PC-9 (cell line): ENCODE measurements at regions not wholly inside any gene's neighbourhood (a gene's known extent, or its start where the extent isn't known, plus 50 kb on each side); places are given as distances from the start of the nearest gene placed in this dataset.

Experiments
- BruUV-seq: library from RNA; stranded (reverse); fragments of 400-500 nt; replicated peaks from 2 replicates; lab custom pipeline; 2021; lab: Mats Ljungman, UMichigan
- CTCF ChIA-PET: fragments of 300-600 bp; sonication (Branson Sonifier 250); formaldehyde crosslinking; loops from one replicate; lab custom pipeline; 2022; ENCODE audit warnings: antibody characterized with exemption; lab: Charles Lee
- POLR2A ChIA-PET: fragments of 300-600 bp; sonication (Branson Sonifier 250); formaldehyde crosslinking; loops from one replicate; lab custom pipeline; 2022; ENCODE audit warnings: antibody characterized with exemption; ENCODE audit not compliant: unreplicated experiment; lab: Charles Lee
- DNase-seq, 2 experiments: peaks; one replicate each; pipeline versions ENCODE4 v3.0.0 to v3.0.0-alpha.2; 2015 to 2022; ENCODE audit warnings: mixed read lengths in 1 of 2
- H2AFZ ChIP-seq: fragments of 200-600 bp; sonication (generic); 2 replicates; pipeline ENCODE4 v1.8.1; 2017; ENCODE audit warnings: antibody characterized with exemption
- H3F3A ChIP-seq: fragments of 200-600 bp; sonication (generic); 2 replicates; pipeline ENCODE4 v1.8.1; 2017; ENCODE audit warnings: antibody characterized with exemption, mild to moderate bottlenecking, low read depth; ENCODE audit not compliant: insufficient read depth
- H3K27ac ChIP-seq: fragments of 200-600 bp; sonication (generic); 2 replicates; pipeline ENCODE4 v1.6.1; 2016; ENCODE audit warnings: mixed run types
- H3K27me3 ChIP-seq: fragments of 200-600 bp; sonication (generic); 2 replicates; pipeline ENCODE4 v1.6.1; 2016; ENCODE audit warnings: low read depth, mixed run types; ENCODE audit not compliant: insufficient read depth
- H3K36me3 ChIP-seq: fragments of 200-600 bp; sonication (generic); 2 replicates; pipeline ENCODE4 v1.6.1; 2016; ENCODE audit warnings: low read depth, mixed run types
- H3K4me1 ChIP-seq: fragments of 200-600 bp; sonication (generic); replicated peaks from 2 replicates; pipeline ENCODE4 v1.6.1; 2016; ENCODE audit warnings: mixed run types; ENCODE audit not compliant: insufficient read depth
- H3K4me2 ChIP-seq: fragments of 200-600 bp; sonication (generic); 2 replicates; pipeline ENCODE4 v1.6.1; 2017; ENCODE audit warnings: mixed run types
- H3K4me3 ChIP-seq: fragments of 200-600 bp; sonication (generic); 2 replicates; pipeline ENCODE4 v1.6.1; 2016; ENCODE audit warnings: mixed run types
- H3K79me2 ChIP-seq: fragments of 200-600 bp; sonication (generic); 2 replicates; pipeline ENCODE4 v1.6.1; 2017; ENCODE audit warnings: low read depth, mixed run types
- H3K9me2 ChIP-seq: fragments of 200-600 bp; sonication (generic); 2 replicates; pipeline ENCODE4 v1.8.1; 2017; ENCODE audit warnings: mild to moderate bottlenecking; ENCODE audit not compliant: insufficient read depth
- H3K9me3 ChIP-seq: fragments of 200-600 bp; sonication (generic); 2 replicates; pipeline ENCODE4 v1.8.1; 2016; ENCODE audit warnings: low read depth; ENCODE audit not compliant: insufficient read depth
- H4K20me1 ChIP-seq: fragments of 200-600 bp; sonication (generic); 2 replicates; pipeline ENCODE4 v1.8.1; 2017; ENCODE audit not compliant: insufficient read depth
- CTCF ChIP-seq: fragments of 200-600 bp; sonication (generic); conservative IDR thresholded peaks from 2 replicates; pipeline ENCODE4 v1.6.1; 2017; ENCODE audit warnings: mixed run types, antibody characterized with exemption, mild to moderate bottlenecking, moderate library complexity
- EZH2 ChIP-seq: fragments of 200-600 bp; sonication (generic); IDR thresholded peaks from 2 replicates; pipeline ENCODE4 v1.8.0; 2017; ENCODE audit warnings: antibody characterized with exemption, low read depth
- intact Hi-C: fragments of 100-400 bp; cut with micrococcal nuclease; formaldehyde crosslinking; loops from one replicate; pipeline ENCODE4 v1.10.0; 2022; ENCODE audit not compliant: unreplicated experiment

DNA sequence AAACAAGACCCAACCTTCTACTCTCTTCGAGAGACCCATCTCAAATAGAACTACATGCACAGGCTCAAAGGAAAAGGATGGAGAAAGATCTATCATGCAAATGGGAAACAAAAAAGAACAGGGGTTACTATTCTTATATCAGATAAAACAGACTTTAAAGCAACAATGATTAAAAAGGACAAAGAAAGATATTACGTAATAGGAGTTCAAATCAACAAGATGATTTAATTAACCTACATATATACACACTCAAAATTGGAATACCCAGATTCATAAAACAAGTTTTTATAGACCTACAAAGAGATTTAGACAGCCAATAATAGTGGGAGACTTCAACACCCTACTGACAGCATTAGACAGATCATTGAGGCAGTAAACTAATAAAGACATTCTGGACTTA lies 536.6 kb upstream of the RAG2 start:
- H3K4me1 ChIP-seq: no peaks in the 10 kb centered on the region
- H3K9me2 ChIP-seq: no peaks in the 10 kb centered on the region
- DNase-seq: no peak
- H3F3A ChIP-seq: no peaks in the 10 kb centered on the region
- no peaks in the 10 kb centered on the region for H3K36me3 ChIP-seq
- BruUV-seq: no TSS peak
- no peak overlapping the region for H3K4me3 ChIP-seq
- ChIA-PET CTCF (no interaction called here), POLR2A (no interaction called here)
- H4K20me1 ChIP-seq: no peaks in the 10 kb centered on the region
- intact Hi-C loops: no loop called here
- TF ChIP-seq EZH2: no peak
- TF ChIP-seq CTCF: no peak
- no peak overlapping the region for H3K4me2 ChIP-seq
- H3K9me3 ChIP-seq: no peaks in the 10 kb centered on the region
- H3K27ac ChIP-seq: no peak overlapping the region
- H3K27me3 ChIP-seq: no peaks in the 10 kb centered on the region
- no peaks in the 10 kb centered on the region for H3K79me2 ChIP-seq
- no peak overlapping the region for H2AFZ ChIP-seq

DNA sequence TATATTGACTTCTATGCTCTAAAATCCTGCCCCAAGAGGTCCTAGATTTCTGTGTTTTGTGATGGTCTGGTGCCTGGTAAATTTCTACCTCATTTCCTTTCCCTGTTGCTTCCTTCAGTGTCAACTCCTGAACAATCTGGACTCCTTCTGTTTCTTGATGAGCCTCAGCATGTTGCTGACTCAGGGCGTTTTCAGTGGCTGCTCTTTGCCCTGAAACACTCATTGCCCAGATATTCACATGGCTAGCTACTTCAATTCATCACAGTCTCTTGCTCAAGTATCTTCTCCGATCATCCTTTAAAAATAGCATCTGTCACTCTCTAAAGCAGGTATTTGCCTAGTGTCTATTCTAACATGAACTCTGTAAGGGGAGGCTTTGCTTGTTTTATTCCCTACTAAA lies 526.3 kb upstream of the RAG2 start:
- Histone ChIP-seq H3K27ac (no peak overlapping the region), H3K9me3 (no peaks in the 10 kb centered on the region), H4K20me1 (no peaks in the 10 kb centered on the region), H2AFZ (no peak overlapping the region), H3K79me2 (no peaks in the 10 kb centered on the region), H3K4me3 (no peak overlapping the region), H3K4me1 (no peaks in the 10 kb centered on the region), H3K36me3 (no peaks in the 10 kb centered on the region), H3F3A (no peaks in the 10 kb centered on the region), H3K4me2 (no peak overlapping the region), H3K9me2 (no peaks in the 10 kb centered on the region), H3K27me3 (no peaks in the 10 kb centered on the region)
- POLR2A ChIA-PET: no interaction called here
- intact Hi-C loops: no loop called here
- BruUV-seq: no TSS peak
- CTCF ChIA-PET: no interaction called here
- TF ChIP-seq CTCF (no peak), EZH2 (no peak)
- DNase-seq: no peak

GRCh38 chr11:37115963-37116362 lies 517.9 kb upstream of the RAG2 start:
- CTCF ChIA-PET: no interaction called here
- POLR2A ChIA-PET: no interaction called here
- no peaks in the 10 kb centered on the region for H4K20me1 ChIP-seq
- no peaks in the 10 kb centered on the region for H3K27me3 ChIP-seq
- H3K36me3 ChIP-seq: no peaks in the 10 kb centered on the region
- H3K4me1 ChIP-seq: no peaks in the 10 kb centered on the region
- H3K79me2 ChIP-seq: no peaks in the 10 kb centered on the region
- H3K9me3 ChIP-seq: no peaks in the 10 kb centered on the region
- H3K27ac ChIP-seq: no peak overlapping the region
- H3K4me2 ChIP-seq: no peak overlapping the region
- H2AFZ ChIP-seq: no peak overlapping the region
- H3K4me3 ChIP-seq: no peak overlapping the region
- intact Hi-C loops: no loop called here
- no peaks in the 10 kb centered on the region for H3K9me2 ChIP-seq
- no peaks in the 10 kb centered on the region for H3F3A ChIP-seq
- TF ChIP-seq EZH2: no peak
- TF ChIP-seq CTCF: no peak
- DNase-seq: no peak
- BruUV-seq: no TSS peak
